ENCODE measurements at regions not wholly inside any gene's neighbourhood (a gene's known extent, or its start where the extent isn't known, plus 50 kb on each side); places are given as distances from the start of the nearest gene placed in this dataset.

- no peak overlapping the region for H3K4me3 ChIP-seq
- H3K9ac ChIP-seq (ENCODE audit: insufficient read length), result no peak overlapping the region
- no peaks in the 10 kb centered on the region for H3K36me3 ChIP-seq (ENCODE audit: insufficient read depth, low read length)
- H3K9me3 ChIP-seq (ENCODE audit: low read depth, low read length), result no peaks in the 10 kb centered on the region
- TF ChIP-seq FOXP2 (optimal IDR thresholded peaks at IDR 0.05; ENCODE audit: control extremely low read depth, extremely low read length, insufficient read depth) (no peak), POLR2AphosphoS5 (IDR thresholded peaks at IDR 0.05; ENCODE audit: borderline replicate concordance, low read depth, low read length) (no peak), EZH2 (IDR thresholded peaks at IDR 0.05) (no peak)
- no peak overlapping the region for H3K27ac ChIP-seq
- DNase-seq (ENCODE audit: low read depth, low spot score), result no peak
These were observed 84.9 kb upstream of the SHB start for GRCh38 chr9:38153910-38154291.

GRCh38 chr9:38153152-38153909 lies 84.3 kb upstream of the SHB start:
- Histone ChIP-seq H3K36me3 (ENCODE audit: insufficient read depth, low read length) (no peaks in the 10 kb centered on the region), H3K9me3 (ENCODE audit: low read depth, low read length) (no peaks in the 10 kb centered on the region), H3K9ac (ENCODE audit: insufficient read length) (no peak overlapping the region), H3K27ac (no peak overlapping the region), H3K4me3 (no peak overlapping the region)
- no peak for TF ChIP-seq FOXP2 (optimal IDR thresholded peaks at IDR 0.05; ENCODE audit: control extremely low read depth, extremely low read length, insufficient read depth)
- TF ChIP-seq EZH2 (IDR thresholded peaks at IDR 0.05), result no peak
- no peak for TF ChIP-seq POLR2AphosphoS5 (IDR thresholded peaks at IDR 0.05; ENCODE audit: borderline replicate concordance, low read depth, low read length)
- DNase-seq (ENCODE audit: low read depth, low spot score), result no peak

GRCh38 chr9:38149647-38150046 lies 80.6 kb upstream of the SHB start:
- Histone ChIP-seq H3K9me3 (ENCODE audit: low read depth, low read length) (no peaks in the 10 kb centered on the region), H3K4me3 (no peak overlapping the region), H3K27ac (no peak overlapping the region), H3K9ac (ENCODE audit: insufficient read length) (no peak overlapping the region), H3K36me3 (ENCODE audit: insufficient read depth, low read length) (no peaks in the 10 kb centered on the region)
- DNase-seq (ENCODE audit: low read depth, low spot score), result no peak
- TF ChIP-seq POLR2AphosphoS5 (IDR thresholded peaks at IDR 0.05; ENCODE audit: borderline replicate concordance, low read depth, low read length) (no peak), EZH2 (IDR thresholded peaks at IDR 0.05) (no peak), FOXP2 (optimal IDR thresholded peaks at IDR 0.05; ENCODE audit: control extremely low read depth, extremely low read length, insufficient read depth) (no peak)

DNA sequence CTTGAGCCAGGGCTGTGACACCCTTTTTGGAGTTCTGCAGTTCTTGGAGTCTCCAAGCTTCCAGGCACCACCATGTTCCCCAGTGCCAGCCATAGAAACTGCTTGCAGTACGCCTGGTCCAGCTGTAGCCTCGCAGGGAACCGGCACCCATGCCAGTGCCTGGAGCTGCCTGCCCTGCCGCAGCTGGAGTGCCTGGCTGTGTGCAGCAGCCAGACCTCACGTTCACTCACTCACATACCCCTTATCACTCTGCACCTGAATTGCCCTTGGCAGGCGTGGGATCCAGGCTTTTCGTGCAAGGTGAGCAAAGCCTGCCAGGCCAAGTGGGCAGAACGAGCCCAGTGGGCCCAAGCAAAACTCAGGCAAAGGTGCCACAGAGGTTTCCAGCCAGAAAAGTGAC lies 77.8 kb upstream of the SHB start:
- H3K4me3 ChIP-seq, result no peak overlapping the region
- no peak overlapping the region for H3K9ac ChIP-seq (ENCODE audit: insufficient read length)
- no peaks in the 10 kb centered on the region for H3K9me3 ChIP-seq (ENCODE audit: low read depth, low read length)
- TF ChIP-seq POLR2AphosphoS5 (IDR thresholded peaks at IDR 0.05; ENCODE audit: borderline replicate concordance, low read depth, low read length) (no peak), FOXP2 (optimal IDR thresholded peaks at IDR 0.05; ENCODE audit: control extremely low read depth, extremely low read length, insufficient read depth) (no peak), EZH2 (IDR thresholded peaks at IDR 0.05) (no peak)
- no peaks in the 10 kb centered on the region for H3K36me3 ChIP-seq (ENCODE audit: insufficient read depth, low read length)
- DNase-seq (ENCODE audit: low read depth, low spot score), result no peak
- H3K27ac ChIP-seq, result no peak overlapping the region

GRCh38 chr9:38145526-38146053 lies 76.6 kb upstream of the SHB start:
- H3K9ac ChIP-seq (ENCODE audit: insufficient read length), result no peak overlapping the region
- H3K4me3 ChIP-seq, result no peak overlapping the region
- no peak overlapping the region for H3K27ac ChIP-seq
- TF ChIP-seq EZH2 (IDR thresholded peaks at IDR 0.05), result no peak
- TF ChIP-seq POLR2AphosphoS5 (IDR thresholded peaks at IDR 0.05; ENCODE audit: borderline replicate concordance, low read depth, low read length), result no peak
- TF ChIP-seq FOXP2 (optimal IDR thresholded peaks at IDR 0.05; ENCODE audit: control extremely low read depth, extremely low read length, insufficient read depth), result no peak
- DNase-seq (ENCODE audit: low read depth, low spot score), result no peak
- no peaks in the 10 kb centered on the region for H3K36me3 ChIP-seq (ENCODE audit: insufficient read depth, low read length)
- no peaks in the 10 kb centered on the region for H3K9me3 ChIP-seq (ENCODE audit: low read depth, low read length)

- Histone ChIP-seq H3K9ac (ENCODE audit: insufficient read length) (no peak overlapping the region), H3K36me3 (ENCODE audit: insufficient read depth, low read length) (no peaks in the 10 kb centered on the region), H3K4me3 (no peak overlapping the region), H3K27ac (no peak overlapping the region), H3K9me3 (ENCODE audit: low read depth, low read length) (no peaks in the 10 kb centered on the region)
- no peak for DNase-seq (ENCODE audit: low read depth, low spot score)
- TF ChIP-seq POLR2AphosphoS5 (IDR thresholded peaks at IDR 0.05; ENCODE audit: borderline replicate concordance, low read depth, low read length) (no peak), EZH2 (IDR thresholded peaks at IDR 0.05) (no peak), FOXP2 (optimal IDR thresholded peaks at IDR 0.05; ENCODE audit: control extremely low read depth, extremely low read length, insufficient read depth) (no peak)
These were observed 75.4 kb upstream of the SHB start for GRCh38 chr9:38144421-38144820.

DNA sequence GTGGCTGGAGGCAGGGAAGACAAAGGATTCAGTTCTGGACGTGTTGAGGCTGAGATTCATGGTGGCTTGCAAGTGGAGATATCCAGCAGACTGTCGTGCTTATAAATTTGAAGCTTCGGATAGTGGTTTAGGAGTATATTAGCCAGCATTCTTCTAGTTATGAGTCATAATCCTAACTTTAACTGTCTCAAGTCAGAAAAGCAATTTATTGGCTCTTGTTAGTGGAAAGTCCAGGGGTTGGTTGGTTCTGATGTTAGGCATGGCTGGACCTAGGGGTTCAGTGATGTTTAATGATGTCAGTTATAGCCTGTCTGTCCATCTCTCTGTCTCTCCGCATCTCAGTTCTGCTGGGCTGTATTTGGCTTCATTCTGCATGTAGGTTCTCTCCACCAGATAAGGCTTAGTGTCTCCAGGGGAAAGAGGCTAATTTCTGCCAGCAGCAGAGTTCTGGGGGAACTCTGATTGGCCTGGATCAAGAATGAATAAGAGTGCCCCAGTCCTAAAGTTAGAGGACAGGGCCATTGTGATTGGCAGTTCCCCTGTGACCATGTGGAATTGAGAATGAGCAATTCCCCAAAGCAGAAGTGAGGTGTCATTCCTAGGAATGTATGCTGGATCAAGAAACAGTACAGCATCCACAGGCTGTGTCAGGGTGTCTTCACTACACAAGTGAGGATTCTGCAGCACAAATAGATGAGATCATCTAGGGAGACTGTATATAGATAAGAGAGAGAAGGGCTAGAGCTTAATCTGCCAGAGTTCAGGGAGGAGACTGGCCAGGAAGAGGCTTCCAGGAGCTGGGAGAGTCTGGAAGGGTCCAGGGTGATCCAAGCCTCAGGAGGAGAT lies 72.9 kb upstream of the SHB start:
- Histone ChIP-seq H3K4me3 (no peak overlapping the region), H3K9me3 (ENCODE audit: low read depth, low read length) (no peaks in the 10 kb centered on the region), H3K9ac (ENCODE audit: insufficient read length) (no peak overlapping the region), H3K36me3 (ENCODE audit: insufficient read depth, low read length) (no peaks in the 10 kb centered on the region), H3K27ac (no peak overlapping the region)
- TF ChIP-seq POLR2AphosphoS5 (IDR thresholded peaks at IDR 0.05; ENCODE audit: borderline replicate concordance, low read depth, low read length) (no peak), FOXP2 (optimal IDR thresholded peaks at IDR 0.05; ENCODE audit: control extremely low read depth, extremely low read length, insufficient read depth) (no peak), EZH2 (IDR thresholded peaks at IDR 0.05) (no peak)
- DNase-seq (ENCODE audit: low read depth, low spot score), result no peak

- Histone ChIP-seq H3K27ac (no peak overlapping the region), H3K4me3 (no peak overlapping the region), H3K36me3 (ENCODE audit: insufficient read depth, low read length) (no peaks in the 10 kb centered on the region), H3K9ac (ENCODE audit: insufficient read length) (no peak overlapping the region), H3K9me3 (ENCODE audit: low read depth, low read length) (no peaks in the 10 kb centered on the region)
- no peak for TF ChIP-seq POLR2AphosphoS5 (IDR thresholded peaks at IDR 0.05; ENCODE audit: borderline replicate concordance, low read depth, low read length)
- DNase-seq (ENCODE audit: low read depth, low spot score), result no peak
These were observed 69.2 kb upstream of the SHB start for GRCh38 chr9:38138276-38138675.

Measured in SK-N-MC (cell line).